ENCODE measurements at regions not wholly inside any gene's neighbourhood (a gene's known extent, or its start where the extent isn't known, plus 50 kb on each side); places are given as distances from the start of the nearest gene placed in this dataset.
"Not testable (repeated sequence)": the region's sequence is repeated elsewhere in the genome, so short reads cannot be mapped to it uniquely, and the experiment has no call there.

DNA sequence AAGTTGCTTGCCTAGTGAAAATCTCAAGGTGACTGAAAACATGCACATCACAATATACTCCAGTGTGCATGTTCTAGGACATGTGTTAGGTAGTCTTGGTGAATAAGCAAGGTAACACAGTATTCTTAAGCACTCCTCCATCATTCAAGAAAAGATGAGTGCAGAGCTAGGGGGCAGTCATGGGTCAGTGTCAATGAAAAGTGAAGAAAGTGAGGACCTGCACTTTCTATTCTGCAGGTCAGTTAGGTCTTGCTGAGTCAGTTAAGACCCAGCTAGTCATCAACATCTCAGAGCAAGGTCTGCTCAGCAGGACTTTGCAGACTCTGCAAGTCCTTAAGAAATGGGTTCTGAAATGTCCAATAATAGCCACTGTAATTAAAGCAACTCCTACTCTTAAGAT lies 754.1 kb downstream of the TTLL7 start:
- peak; percentile 2 for DNase-seq (ENCODE audit: low read depth)

DNA sequence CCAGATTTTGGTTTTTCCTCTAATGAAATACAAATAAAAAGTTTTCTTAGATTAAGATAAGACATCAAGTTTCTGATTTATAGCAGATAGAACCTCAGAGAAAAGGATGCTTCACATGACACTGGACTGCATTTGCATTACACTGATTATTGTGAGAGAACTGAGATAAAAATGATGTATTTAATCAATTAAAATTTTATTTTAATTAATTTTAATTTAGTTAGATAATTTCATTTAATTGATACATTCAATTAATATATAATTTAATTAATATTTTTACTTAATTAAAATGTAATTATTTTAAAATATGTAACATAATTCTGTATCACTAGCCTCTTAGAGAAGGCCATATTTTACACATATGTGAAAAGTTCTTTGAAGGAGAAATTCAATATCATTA lies 759.4 kb downstream of the TTLL7 start:
- not testable (repeated sequence) for DNase-seq (ENCODE audit: low read depth)

DNA sequence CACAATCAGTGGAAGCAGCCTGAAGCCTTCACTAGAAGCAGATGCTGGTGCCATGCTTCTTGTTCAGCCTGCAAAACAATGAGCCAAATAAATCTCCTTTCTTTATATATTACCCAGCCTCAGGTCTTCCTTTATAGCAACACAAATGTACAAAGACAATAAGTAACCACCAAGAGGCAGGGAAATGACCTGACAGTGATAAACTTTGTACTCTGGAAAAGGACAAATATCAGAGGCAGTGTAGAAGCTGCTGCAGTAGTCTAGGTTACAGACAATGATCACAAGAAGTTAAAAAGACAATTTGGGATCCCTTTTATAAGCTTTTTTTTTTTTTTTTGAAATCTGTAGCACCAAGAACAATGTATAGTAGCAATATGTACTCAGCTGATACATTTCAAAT lies 760.3 kb downstream of the TTLL7 start:
- not testable (repeated sequence) for DNase-seq (ENCODE audit: low read depth)

DNA sequence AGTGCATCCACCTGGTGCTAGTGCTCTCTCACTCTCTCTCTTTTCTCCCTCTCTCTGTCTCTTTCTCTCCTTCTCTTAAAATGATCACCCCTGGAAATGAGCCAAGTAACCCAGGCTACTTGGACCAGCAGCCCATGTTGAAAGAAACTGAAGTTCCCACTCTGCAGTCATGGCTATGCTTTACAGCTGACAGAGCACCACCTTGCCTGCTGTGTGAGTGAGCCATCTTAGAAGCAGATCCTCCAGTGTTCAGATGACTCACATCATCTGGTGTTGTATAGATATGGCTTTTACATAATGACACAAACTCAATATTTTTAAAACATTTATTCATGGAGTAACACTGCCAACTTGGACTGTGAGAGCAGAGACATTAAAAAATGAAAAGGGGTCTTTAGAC lies 779.1 kb downstream of the TTLL7 start:
- not testable (repeated sequence) for DNase-seq (ENCODE audit: low read depth)

DNA sequence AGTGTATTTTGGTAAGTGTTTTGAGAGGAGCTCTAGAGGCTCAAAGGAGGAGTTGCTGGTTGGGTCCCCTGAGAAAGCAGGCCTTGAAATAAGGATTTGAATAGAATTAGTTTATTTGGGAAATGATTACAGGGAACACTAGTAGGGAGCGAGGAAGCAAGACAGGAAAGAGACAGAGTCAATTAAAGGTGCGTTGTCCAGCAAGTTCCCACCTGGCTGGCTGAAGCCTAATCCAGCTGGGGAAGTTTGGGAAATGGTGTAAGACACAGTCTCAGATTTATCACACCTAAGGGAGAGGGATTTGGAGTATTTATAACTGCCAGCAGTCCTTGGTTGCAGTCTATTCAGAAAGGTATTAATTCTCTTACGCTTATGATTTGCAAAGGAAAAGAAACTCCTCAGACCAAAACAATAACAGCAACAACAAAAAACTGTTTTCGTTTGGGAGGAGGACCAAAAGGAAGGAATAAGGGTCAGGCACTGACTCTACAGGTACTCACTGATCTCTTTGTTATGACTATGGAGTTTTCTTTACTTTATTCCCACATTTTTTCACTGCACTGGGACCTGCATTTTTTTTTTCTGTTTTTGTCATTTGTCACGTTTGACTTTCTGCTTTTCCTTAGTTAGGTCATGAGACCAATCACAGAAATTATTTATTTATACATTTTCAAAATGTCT lies 780.8 kb downstream of the TTLL7 start:
- not testable (repeated sequence) for DNase-seq (ENCODE audit: low read depth)

DNA sequence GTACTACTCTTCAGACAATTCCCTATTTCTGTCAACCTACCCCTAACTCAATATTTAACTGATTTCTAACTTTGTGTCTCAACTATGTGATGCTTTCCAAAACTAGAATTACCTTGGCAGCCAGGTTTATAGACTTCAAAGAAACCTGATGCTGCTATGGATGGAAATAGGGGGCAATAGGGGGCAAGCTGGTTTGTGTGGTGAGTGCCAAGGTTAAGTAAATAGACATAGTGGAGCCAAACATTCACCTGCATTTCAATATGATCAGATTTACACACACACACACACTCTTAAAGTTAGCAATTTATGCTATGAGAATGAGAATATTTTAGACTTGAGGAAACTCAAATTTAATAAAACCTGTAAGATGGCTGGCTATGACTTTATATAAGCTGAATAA lies 784.6 kb downstream of the TTLL7 start:
- not testable (repeated sequence) for DNase-seq (ENCODE audit: low read depth)

DNA sequence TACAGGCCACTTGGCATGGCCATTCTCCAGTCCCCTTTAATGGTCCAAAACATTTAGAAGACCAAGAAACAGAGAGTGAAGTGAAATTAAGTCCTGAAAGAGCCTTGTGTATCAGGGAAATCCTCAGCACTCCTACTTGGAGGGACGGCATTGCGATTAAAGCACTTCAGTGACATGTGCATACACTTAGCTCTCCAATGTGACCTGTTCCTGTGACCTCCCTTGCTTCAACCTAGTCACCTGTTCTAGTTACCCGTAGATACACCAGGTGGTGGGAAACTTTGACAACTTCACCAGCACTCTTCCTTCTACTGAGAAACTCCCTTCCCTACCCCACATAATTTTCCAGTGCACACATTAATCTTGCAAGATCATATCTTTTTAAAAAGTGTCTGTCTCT lies 785.3 kb downstream of the TTLL7 start:
- not testable (repeated sequence) for DNase-seq (ENCODE audit: low read depth)

DNA sequence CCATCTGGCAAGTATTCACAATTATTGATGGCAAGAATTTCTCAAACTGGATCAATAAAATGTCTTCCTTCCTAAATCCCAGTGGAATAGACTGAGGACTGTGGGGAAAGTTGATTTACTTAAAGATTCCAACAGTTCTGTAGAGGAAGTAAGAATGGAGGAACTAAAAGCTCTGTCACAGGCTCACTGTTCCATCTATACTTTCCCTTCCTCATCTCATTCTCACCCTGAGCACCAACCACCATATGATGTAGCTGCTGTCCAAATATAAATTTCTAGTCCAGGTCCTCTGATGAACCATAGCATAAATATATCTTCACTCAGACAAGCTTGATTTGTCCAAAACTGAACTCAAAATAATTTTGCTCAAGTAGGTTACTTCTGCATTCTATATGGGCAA lies 786.9 kb downstream of the TTLL7 start:
- not testable (repeated sequence) for DNase-seq (ENCODE audit: low read depth)

DNA sequence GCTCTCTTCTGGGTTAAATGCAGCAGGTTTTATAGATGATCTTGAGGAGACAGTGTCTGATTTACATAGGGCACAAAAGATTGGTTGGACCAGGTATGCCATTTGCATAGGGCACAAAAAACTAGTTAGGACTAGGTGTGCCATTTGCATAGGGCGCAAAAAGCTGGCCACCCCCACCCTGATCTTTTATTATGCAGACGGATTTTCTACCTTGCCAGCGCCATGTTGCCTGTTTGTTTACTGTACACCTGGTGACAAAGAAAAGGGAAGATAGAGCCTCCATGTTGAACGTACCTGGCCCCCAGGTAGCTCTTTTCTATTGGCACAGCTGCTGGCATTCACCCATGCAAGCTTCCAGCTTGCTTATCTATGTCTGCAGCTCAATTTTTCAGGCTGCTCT lies 790.4 kb downstream of the TTLL7 start:
- DNase-seq (ENCODE audit: low read depth): not testable (repeated sequence)

DNA sequence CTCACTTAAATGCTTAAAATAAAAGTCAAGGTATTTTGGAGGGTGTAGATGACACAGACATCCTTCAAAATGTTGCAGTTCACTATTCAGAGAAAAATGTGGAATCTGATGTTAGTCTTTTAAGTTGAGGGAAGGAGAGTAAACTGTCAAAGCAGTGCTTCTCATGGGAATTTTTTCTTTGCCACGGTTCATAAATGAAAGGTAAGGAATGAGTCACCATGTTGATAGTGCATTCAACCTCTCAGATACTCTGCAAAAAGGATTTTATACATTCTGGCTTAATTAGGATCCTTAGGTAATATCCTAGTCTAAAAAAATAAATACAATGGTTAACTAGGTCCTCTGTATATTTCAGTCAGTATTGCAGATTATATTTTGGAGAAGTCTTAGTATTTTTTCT lies 804.3 kb downstream of the TTLL7 start:
- not testable (repeated sequence) for DNase-seq (ENCODE audit: low read depth)

DNA sequence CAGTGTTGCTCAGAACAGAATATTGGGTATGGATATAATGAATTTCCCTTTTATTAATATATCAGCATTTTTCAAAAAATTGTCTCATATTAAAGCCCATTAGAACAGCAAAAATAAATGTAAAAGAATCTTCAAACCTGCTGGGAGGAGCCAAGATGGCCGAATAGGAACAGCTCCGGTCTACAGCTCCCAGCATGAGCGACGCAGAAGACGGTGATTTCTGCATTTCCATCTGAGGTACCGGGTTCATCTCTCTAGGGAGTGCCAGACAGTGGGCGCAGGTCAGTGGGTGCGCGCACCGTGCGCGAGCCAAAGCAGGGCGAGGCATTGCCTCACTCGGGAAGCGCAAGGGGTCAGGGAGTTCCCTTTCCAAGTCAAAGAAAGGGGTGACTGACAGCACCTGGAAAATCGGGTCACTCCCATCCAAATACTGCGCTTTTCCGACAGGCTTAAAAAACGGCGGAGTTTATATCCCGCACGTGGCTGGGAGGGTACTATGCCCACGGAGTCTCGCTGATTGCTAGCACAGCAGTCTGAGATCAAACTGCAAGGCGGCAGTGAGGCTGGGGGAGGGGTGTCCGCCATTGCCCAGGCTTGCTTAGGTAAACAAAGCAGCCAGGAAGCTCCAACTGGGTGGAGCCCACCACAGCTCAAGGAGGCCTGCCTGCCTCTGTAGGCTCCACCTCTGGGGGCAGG lies 816.8 kb downstream of the TTLL7 start:
- not testable (repeated sequence) for DNase-seq (ENCODE audit: low read depth)

DNA sequence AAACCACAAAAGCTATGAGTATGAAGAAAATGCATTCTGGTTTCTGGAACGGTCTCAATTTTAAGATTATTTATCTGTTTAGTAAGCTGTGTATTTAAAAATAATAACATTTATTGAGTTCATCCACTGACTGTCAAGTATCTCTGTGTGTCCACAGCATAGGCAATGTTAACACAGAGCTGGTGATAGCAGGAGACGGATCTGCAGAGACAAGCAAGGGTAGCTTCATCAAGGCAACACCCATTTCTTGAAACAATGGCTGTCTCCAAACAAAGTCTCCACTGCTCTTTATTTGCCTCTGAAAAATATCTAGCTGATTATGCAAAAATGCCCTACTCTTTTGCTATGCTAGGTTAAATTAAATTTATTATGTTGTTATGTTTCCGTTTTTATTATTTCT lies 818.3 kb downstream of the TTLL7 start:
- not testable (repeated sequence) for DNase-seq (ENCODE audit: low read depth)

DNA sequence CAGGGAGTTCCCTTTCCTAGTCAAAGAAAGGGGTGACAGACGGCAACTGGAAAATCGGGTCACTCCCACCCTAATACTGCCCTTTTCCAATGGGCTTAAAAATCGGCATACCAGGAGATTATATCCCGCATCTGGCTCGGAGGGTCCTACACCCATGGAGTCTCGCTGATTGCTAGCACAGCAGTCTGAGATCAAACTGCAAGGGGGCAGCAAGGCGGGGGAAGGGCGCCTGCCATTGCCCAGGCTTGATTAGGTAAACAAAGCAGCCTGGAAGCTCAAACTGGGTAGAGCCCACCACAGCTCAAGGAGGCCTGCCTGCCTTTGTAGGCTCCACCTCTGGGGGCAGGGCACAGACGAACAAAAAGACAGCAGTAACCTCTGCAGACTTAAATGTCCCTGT lies 831.3 kb downstream of the TTLL7 start:
- not testable (repeated sequence) for DNase-seq (ENCODE audit: low read depth)

DNA sequence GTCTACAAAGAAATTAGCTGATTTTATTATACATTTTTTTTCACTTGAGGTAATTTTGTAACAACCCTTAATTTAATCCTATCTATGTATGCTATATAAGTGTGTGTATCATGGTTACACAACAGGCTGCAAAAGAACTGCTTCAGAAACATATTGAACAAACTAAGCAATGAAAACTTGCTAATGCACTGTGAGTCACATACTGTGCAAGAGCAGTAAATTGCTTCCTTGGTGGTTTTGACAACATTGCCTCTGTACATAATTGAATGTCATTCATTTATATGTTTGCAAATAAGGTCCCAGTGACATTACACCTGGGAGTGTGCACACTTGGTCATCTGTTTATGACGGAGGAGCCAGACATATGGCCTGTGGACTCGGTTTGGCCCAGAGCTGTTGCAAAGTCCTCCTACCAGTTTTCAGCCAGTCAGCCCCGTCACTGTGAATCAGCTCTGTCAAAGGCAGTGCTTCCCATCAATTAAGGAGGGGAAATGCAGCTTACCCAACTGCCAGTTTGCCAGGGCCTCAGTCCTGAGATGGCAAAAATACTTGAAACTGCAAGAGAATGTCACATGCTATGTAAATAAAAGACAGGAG lies 835.0 kb downstream of the TTLL7 start:
- DNase-seq (ENCODE audit: low read depth): peak; percentile 53

DNA sequence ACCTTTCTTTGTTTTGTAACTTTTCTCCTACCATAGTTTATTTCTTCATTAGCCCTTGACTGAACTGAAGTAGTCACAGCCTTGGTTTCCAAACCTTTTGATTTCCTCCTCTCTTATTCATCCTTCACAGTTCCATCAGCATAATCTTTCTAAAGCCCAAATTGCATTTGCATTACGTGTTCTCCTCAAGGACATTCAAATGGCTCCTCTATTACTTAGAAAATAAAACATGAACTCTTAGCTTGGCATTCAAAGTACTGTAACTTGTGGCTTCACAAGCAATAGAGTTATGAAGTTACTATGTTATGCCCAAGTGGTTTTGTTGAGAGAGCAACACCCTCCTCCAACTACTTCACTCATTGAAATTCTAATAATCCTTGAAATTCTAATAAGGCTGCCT lies 840.0 kb downstream of the TTLL7 start:
- DNase-seq (ENCODE audit: low read depth): not testable (repeated sequence)

DNA sequence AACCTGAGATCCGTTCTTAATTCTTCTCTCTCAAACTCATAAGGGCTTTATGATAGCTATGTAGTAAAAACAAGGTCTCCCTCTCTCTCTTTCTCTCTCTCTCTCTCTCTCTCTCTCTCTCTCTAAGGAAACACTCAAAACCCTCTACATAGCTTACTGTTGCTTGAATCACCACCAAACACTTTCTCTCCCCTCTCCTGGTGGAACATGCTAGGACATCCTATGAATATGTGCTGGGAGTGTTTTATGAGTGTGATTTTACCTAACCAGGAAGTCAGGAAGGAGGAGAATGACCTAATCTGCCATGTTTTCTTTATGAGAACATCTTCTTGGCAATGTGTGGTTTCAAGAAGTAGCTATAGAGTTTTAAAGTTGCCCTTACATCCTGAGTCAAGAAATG lies 844.6 kb downstream of the TTLL7 start:
- DNase-seq (ENCODE audit: low read depth): peak; percentile 41

DNA sequence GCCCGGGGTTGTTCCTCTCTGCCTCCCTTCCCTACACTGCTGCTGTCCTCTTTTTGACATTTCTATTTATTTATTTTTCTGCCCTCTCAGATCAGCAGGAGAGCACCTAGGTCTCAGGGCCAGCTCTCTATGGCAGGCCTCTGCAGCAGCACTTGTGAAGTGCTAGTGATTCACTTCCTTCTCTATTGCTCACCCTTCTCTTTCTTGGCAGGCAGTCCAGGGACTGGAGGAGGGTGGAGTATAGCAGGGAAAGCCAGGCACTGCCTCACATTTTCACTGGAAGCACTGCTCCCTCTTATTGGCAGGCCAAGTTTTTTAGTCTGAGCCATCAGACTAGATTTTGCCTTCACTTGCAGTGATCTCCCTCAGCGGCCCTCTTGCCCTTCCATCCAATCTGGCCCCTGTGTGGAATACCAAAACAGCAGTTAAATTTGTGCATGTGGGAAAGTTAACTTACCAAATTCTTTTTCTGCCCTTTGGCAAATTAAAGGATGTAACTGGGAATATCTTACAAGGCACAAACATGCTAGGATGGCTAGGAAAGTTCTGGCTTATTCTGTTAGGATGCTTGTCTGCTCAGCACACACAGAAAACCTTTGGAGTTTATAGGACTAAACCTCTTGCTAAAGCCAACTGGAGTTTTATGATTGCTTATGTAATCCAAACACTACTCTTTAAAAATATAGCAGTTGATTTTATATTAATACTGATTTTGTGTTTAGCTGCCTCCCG lies 847.6 kb downstream of the TTLL7 start:
- DNase-seq (ENCODE audit: low read depth): peak; percentile 83

DNA sequence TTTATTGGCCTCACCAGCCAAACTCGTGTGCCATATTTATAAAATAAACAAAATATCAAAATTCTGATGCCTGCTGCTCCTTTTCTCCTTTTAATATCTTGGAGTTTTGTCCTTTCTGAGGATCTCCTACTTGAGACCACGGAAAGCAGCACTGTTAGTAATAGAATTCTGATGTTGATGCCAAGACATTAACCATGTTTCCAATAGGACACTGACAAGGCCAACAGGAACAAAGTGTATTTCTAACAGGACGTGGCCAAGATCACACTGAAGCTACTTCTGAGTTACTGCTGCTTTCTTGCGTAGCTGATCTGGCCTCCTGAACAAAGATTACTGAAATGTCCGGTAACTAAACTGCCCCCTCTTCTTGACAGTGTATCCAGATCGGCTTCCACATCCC lies 848.5 kb downstream of the TTLL7 start:
- DNase-seq (ENCODE audit: low read depth): peak; percentile 10

DNA sequence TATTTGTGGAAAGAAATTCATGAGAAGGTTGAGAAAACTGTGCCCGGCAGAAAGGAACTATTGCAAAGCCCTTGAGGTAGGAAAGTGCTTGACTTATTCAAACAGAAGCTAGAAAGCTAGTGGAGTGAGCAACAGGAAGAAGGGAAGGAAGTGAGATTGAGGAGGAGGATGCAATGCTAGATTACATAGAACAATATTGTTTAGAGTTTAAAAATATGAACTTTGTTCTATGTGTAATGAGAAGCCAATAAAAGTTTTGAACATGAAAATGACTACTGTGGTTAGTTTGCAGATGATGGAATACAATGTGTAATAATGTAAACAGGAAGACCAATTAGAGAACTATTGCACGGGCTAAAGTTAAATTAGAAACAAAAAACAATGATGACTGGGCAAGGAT lies 853.1 kb downstream of the TTLL7 start:
- DNase-seq (ENCODE audit: low read depth): not testable (repeated sequence)

DNA sequence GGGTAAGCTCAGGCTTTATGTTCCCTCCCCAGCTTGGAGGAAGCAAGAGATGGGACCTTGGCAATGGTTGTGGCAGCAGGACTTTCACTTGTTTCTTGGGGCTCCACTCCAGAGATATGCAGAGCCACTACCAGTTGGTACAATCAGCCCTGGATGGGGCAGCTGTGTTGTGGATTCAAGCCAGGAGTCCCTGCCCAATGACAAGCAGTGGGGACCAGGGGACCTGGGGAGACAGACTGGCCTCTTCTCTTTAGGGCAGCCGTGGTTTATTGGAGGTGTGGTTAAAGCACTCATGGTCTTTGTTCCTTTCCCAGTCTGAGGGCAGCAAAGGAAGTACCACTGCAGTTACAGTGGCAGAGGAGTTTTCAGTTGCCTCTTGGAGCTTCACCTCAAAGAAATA lies 856.1 kb downstream of the TTLL7 start:
- not testable (repeated sequence) for DNase-seq (ENCODE audit: low read depth)

DNA sequence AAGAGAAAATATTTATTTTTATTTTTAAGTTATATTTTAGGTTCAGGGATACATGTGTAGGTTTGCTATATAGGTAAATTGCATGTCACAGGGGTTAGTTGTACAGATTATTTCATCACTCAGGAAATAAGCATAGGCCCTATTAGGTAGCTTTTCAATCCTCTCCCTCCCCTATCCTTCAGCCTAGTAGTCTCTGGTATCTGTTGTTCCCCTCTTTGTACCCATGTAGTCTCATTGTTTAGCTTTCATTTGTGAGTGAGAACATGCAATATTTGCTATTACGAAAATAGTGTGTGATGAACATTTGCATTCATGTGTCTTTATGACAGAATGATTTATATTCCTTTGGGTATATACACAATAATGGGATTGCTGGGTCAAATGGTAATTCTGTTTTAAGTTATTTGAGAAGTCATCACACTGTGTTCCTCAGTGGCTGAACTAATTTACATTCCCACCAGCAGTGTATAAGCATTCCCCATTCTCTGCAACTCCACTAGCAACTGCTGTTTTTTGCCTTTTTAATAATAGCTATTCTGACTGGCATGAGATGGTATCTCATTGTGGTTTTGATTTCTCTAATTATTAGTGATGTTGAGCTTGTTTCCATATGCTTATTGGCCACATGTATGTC lies 863.3 kb downstream of the TTLL7 start:
- DNase-seq (ENCODE audit: low read depth): not testable (repeated sequence)
